Lung (tissue), 11 donors: ENCODE measurements at regions not wholly inside any gene's neighbourhood (a gene's known extent, or its start where the extent isn't known, plus 50 kb on each side); places are given as distances from the start of the nearest gene placed in this dataset.

Experiments used
- ATAC-seq: fragments of 200-7000 bp; cut with Tn5 transposase; one replicate; pipeline ENCODE4 v1.9.1; 2020; ENCODE audit warnings: moderate number of reproducible peaks; ENCODE audit not compliant: insufficient read depth, low FRiP score
- DNase-seq, 3 donors: peaks; one replicate each; pipeline ENCODE4 v3.0.0-alpha.2; 2013 to 2017
- H3K27ac ChIP-seq, 2 donors: one replicate each; pipeline ENCODE4 v1.5.1; 2013; ENCODE audit warnings: mild to moderate bottlenecking in 2 of 2, moderate library complexity in 2 of 2, control low read depth in 1 of 2, inconsistent platforms in 1 of 2, low read depth in 1 of 2, low read length in 1 of 2
- H3K27me3 ChIP-seq, 3 donors: one replicate each; pipeline ENCODE4 v1.5.1; 2013; ENCODE audit warnings: low read length in 2 of 3; ENCODE audit not compliant: control insufficient read depth in 3 of 3, insufficient read depth in 3 of 3
- H3K36me3 ChIP-seq, 4 donors: one replicate each; pipeline ENCODE4 v1.5.1; 2013; ENCODE audit warnings: low read length in 4 of 4, mild to moderate bottlenecking in 1 of 4, moderate library complexity in 1 of 4; ENCODE audit not compliant: control insufficient read depth in 4 of 4, insufficient read depth in 4 of 4
- H3K4me1 ChIP-seq, 5 donors: one replicate each; pipeline ENCODE4 v1.5.1; 2013; ENCODE audit warnings: low read length in 5 of 5, mild to moderate bottlenecking in 2 of 5, moderate library complexity in 1 of 5; ENCODE audit not compliant: control insufficient read depth in 5 of 5, insufficient read depth in 5 of 5
- H3K4me3 ChIP-seq: one replicate; pipeline ENCODE4 v1.5.1; 2013; ENCODE audit warnings: mild to moderate bottlenecking, control low read depth, moderate library complexity
- H3K9ac ChIP-seq, 2 donors: one replicate each; pipeline ENCODE4 v1.5.1; 2013; ENCODE audit warnings: low read length in 2 of 2, control low read depth in 1 of 2; ENCODE audit not compliant: insufficient read depth in 1 of 2
- H3K9me3 ChIP-seq, 4 donors: one replicate each; pipeline ENCODE4 v1.5.1; 2013; ENCODE audit warnings: low read length in 3 of 4, mild to moderate bottlenecking in 1 of 4, moderate library complexity in 1 of 4; ENCODE audit not compliant: control insufficient read depth in 4 of 4, insufficient read depth in 3 of 4
- CTCF ChIP-seq: IDR thresholded peaks from 2 replicates; pipeline ENCODE4 v1.5.1; 2012; ENCODE audit warnings: mild to moderate bottlenecking; ENCODE audit errors: control extremely low read depth, extremely low read depth
- WGBS, 2 donors: extraction: QIAGEN DNeasy Blood & Tissue Kit; methylation state at CpG; one replicate each; pipeline ENCODE4 v1.1.7; 2013; 5-methylcytosine and 5-hydroxymethylcytosine counted together
- donor health status: control.
- donor health status: control.
- donor health status: Bipolar disorder and iron deficiency.
- donor health status: healthy.
- donor health status: DM: yes; HTN: yes; CAD: no.

- ATAC-seq = no peak
- DNase-seq = no peak
- WGBS, 2 donors = 87 to 88% methylated on average over 15 of the region's 15 CpGs
- H3K4me3 ChIP-seq = no peak overlapping the region
- no peaks in the 10 kb centered on the region for H3K27me3 ChIP-seq
- no peaks in the 10 kb centered on the region for H3K36me3 ChIP-seq
- no peak for TF ChIP-seq CTCF
- H3K9ac ChIP-seq = no peak overlapping the region
- no peaks in the 10 kb centered on the region for H3K9me3 ChIP-seq
- H3K27ac ChIP-seq = no peak overlapping the region
- H3K4me1 ChIP-seq = no peaks in the 10 kb centered on the region
These were observed 516.8 kb downstream of the PSAT1 start for GRCh38 chr9:78813602-78814180.

GRCh38 chr9:78821126-78821822 lies 524.3 kb downstream of the PSAT1 start:
- ATAC-seq (peak; percentile 72), DNase-seq (peak in 2 of 3 donors; percentile 7 to 25)
- H3K36me3 ChIP-seq = no peaks in the 10 kb centered on the region
- no peak overlapping the region for H3K9ac ChIP-seq
- no peak overlapping the region for H3K27ac ChIP-seq
- H3K27me3 ChIP-seq = no peaks in the 10 kb centered on the region
- no peaks in the 10 kb centered on the region for H3K9me3 ChIP-seq
- no peak overlapping the region for H3K4me3 ChIP-seq
- WGBS, 2 donors = 47 to 50% methylated on average over 9 of the region's 9 CpGs
- no peak for TF ChIP-seq CTCF
- H3K4me1 ChIP-seq = peaks cover 0 to 1% (median 0%) of the 10 kb centered on the region in 5 donors

GRCh38 chr9:78826527-78826926 lies 529.6 kb downstream of the PSAT1 start:
- ATAC-seq (no peak), DNase-seq (no peak)
- no peak for TF ChIP-seq CTCF
- WGBS, 2 donors = 83 to 91% methylated on average over 3 of the region's 3 CpGs
- H3K36me3 ChIP-seq = no peaks in the 10 kb centered on the region
- H3K9me3 ChIP-seq = no peaks in the 10 kb centered on the region
- no peak overlapping the region for H3K4me3 ChIP-seq
- no peak overlapping the region for H3K9ac ChIP-seq
- no peaks in the 10 kb centered on the region for H3K27me3 ChIP-seq
- no peak overlapping the region for H3K27ac ChIP-seq
- H3K4me1 ChIP-seq = peaks cover 0 to under 1% (median 0%) of the 10 kb centered on the region in 5 donors
